Kidney tubule cell (primary cell): ENCODE measurements at regions not wholly inside any gene's neighbourhood (a gene's known extent, or its start where the extent isn't known, plus 50 kb on each side); places are given as distances from the start of the nearest gene placed in this dataset.
"Not testable (repeated sequence)": the region's sequence is repeated elsewhere in the genome, so short reads cannot be mapped to it uniquely, and the experiment has no call there.

ENCODE experiments used
- DNase-seq: peaks from one replicate; pipeline ENCODE4 v3.0.0-alpha.2; 2018; ENCODE audit warnings: low spot score

DNA sequence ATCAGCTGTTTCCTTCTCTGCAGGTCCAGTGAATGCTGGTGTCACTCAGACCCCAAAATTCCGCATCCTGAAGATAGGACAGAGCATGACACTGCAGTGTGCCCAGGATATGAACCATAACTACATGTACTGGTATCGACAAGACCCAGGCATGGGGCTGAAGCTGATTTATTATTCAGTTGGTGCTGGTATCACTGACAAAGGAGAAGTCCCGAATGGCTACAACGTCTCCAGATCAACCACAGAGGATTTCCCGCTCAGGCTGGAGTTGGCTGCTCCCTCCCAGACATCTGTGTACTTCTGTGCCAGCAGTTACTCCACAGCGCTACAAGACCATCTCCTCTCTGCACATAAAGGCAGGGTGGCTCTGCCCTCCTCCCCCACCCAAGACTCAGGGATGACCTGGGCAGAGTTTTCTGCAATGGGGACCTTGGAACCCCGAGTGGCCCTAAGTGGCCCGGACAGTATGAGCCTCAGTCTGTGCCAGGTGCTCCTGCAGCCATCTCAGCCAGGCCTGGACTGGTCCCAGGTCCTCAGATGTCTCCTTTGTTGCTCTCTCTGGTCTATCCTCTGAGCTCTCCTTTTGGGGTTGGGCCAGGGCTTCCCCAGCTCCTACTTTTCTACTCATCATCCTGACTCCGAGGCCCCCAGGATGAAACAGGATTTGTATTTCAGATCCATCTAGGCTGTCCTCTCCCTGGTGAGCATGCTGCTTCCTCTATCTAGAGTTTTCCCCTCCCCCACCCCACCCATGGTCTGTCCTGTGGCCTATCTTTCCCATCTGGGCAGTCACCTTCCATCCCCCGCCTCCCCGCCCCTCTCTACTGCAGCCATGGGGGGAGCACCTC is 212.1 kb upstream of the PRSS58 start:
- DNase-seq, result no peak

DNA sequence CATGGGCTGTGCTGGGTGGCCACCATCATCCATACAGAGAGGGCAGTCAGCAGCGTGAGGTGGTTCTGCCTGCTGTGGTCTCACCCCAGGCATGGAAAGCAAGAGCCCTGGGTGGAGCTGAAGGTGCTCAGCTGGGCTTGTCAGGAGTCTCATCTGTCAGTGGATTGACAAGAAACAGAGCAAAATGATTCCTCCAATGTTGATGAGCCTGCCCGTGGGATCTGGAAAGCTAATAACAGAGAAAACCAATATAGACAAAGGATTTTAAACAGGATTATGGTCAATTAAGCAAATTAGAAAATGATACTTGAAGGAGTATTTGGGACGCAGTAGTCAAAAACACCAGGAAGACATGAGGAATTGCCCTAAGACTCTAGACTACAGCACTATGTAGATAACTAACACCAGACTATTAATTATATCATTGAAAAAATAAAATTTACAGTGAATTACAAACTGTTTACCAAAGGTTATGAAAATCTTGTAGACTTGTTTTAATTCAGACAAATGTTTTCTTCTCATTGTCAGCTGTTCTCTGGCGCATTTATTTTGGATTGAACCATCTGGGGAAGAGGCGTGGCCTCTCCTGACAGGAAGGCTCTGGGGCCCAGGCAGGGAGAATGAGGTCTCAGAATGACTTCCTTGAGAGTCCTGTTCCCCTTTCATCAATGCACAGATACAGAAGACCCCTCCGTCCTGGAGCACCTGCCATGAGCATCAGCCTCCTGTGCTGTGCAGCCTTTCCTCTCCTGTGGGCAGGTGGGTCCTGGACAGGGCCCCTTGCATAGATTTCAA is 211.2 kb upstream of the PRSS58 start:
- no peak for DNase-seq

DNA sequence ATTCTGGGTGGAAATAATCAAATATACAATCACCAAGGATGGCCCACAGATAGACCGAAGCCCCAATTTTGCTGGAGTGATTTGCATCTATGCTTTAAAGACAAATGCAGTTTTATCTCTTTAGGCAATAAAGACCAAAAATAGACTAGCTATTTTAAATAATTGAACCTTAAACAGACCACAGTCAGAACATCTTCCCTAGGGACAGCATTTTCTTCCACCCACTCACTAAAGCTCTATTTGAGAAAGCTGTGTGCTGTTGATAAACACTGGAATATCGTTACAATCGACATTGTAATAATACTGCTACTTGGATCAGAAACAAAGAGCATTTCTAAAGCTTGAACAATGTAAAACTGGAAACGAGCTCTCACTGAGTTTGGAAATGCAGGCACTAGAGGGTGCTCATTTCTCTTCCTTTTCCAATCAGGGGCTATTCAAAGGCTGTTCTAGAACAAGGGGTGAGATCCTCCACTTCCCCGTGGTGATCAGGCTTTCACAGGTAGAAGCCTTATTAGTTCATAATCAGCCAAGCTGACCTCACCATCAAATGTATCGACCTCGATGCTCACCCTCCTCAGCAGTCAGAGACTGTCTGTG is 209.3 kb upstream of the PRSS58 start:
- not testable (repeated sequence) for DNase-seq

DNA sequence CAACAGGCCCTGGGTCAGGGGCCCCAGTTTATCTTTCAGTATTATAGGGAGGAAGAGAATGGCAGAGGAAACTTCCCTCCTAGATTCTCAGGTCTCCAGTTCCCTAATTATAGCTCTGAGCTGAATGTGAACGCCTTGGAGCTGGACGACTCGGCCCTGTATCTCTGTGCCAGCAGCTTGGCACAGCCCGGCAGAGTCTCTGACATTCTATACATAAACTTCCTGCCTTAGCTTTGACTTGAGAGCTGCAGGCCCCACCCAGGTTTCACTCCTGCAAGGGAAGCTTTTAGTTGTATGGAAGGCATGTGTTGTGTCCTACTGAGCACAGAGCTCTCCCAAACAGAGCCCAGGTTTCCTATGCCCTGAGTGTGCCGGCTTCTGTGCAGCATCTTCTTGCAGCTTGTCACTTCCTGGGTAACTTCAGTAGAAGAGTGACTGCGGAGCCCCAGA is 205.6 kb upstream of the PRSS58 start:
- no peak for DNase-seq

DNA sequence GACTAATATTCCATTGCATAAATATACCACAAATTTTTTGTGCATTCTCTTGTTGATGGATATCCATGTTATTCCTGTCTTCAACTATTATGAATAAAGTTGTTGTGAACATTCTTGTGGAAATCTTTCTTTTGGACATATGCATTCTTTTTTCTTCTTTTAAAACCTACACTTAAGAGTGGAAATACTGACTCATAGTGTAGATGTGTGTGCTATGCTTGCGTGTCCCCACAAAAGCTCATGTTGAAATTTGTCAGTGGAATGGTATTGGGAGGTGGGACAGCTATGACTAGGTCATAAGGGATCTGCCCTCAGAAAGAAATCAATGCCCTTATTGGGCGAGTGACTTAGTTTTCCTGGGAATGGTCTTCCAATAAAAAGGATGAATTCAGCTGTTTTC is 203.6 kb upstream of the PRSS58 start:
- DNase-seq, result peak; percentile 26

DNA sequence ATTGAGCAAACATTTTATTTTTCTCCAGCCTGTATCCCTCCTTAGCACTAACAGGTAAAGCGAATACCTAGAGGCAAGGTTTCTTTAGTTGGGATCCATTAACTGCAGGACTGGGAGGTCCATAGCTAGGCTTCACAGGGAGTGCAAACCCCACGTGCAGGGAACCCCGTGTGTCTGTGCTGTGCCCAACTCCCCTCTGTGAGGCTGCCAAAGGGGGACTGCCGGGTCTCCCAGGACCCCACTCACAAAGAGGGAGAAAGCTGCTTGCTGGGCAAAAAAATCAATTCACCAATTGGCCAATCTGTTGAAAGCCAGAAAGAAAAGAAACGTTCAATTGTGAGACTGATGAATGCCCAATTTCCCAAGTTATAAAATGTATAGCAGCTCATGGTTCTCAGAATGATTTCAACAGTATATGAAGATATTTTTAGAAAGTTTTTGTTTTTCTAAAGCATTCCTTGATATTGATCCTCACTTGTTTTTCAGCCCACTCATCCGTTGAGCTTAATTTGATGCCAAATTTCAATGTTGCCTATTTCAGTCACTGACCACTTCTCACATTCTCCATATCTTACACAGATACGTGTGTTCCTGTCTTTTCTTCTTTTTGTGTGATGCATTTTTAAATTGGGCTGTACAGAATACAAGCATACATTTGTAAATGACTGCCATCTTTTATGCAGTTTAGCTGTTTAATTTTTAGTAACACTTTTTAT is 202.7 kb upstream of the PRSS58 start:
- DNase-seq, result no peak

DNA sequence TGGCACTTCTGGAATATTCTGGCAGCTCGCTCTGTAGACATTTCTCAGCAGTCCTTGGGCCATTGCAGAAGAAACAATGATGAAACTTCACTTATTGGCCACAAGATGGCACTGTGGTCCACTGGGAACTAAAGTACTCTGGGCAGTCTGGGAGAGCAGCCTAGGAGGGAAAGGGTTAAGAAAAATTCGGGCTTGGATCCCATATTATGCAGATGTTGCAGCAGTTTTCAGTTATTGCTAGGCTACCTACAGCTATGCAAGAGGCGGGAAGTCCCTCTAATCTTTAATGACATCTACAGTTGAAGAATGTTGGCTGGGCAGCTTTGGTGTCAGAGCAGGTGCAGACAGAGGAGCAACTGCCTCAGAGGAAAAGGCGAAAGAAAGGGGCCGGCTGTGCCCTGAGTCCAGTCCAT is 201.7 kb upstream of the PRSS58 start:
- peak; percentile 66 for DNase-seq

DNA sequence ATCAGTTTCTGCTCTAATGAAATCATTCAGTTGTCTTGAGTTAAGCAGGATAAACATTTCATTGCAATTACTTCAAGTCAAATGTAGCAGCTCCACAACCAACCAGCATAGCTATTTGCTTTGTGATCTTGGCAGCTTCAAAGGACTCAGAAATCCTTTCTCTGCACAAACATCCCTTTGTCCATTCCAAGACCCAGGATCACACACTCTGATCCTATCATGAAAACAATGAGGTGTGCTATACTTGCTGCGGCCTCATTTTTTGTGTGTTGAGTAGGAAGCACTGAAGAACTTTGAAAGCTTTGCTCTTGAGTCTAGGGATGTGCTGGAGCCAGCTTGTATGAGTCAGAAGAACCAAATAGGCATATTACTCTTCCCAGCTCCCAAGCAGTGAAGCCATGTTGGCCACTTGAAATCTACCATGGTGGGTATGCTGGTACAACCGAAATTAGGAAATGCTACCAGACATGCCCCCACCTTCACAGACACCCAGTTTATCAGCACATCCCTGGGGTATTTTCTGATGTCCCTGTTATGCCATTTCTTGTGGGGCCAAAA is 199.4 kb upstream of the PRSS58 start:
- DNase-seq, result no peak

DNA sequence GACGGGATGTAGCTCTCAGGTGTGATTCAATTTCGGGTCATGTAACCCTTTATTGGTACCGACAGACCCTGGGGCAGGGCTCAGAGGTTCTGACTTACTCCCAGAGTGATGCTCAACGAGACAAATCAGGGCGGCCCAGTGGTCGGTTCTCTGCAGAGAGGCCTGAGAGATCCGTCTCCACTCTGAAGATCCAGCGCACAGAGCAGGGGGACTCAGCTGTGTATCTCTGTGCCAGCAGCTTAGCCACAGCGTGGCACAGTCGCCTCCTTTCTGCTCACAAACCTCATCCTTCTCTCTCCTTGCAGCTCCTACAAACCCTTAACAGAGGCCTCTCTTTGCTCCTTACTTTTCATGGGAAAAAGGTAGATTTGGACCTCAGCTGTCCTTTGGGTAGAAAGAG is 197.5 kb upstream of the PRSS58 start:
- DNase-seq, result peak; percentile 20

DNA sequence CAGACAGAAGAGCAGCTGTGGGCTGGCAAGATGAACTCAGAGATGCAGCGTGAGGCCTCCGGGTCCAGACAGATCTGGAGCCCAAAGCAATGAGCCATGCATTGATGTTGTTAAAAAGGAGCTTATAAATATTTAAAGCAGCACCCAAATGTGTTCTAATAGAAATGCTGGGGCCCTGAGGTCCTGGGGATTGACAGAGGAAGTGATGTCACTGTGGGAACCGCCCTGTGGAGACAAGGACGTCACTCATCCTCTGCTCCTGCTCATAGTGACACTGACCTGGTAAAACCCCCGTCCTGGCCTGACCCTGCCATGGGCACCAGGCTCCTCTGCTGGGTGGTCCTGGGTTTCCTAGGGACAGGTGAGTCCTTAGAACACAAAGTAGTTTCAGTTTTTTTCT is 197.0 kb upstream of the PRSS58 start:
- DNase-seq, result no peak

DNA sequence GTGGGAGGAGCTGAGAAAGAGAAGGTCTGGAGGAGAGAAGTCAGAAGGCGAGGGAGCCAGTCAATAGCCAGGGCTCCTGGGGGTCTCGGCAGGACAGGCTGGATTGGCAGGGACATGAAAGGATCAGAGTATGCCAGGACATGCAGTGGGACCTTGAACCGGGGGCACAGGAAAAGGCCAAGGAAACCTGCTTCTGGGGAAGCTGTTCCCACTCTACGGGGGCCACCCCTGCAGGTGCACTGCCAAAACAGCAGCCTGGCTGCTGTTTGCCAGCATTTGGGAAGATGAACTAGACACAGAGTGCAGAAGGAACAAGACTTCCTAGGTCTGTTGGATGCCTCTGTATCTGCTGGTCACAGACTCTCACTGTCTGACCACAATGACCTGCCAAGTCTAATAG is 194.9 kb upstream of the PRSS58 start:
- DNase-seq, result no peak

DNA sequence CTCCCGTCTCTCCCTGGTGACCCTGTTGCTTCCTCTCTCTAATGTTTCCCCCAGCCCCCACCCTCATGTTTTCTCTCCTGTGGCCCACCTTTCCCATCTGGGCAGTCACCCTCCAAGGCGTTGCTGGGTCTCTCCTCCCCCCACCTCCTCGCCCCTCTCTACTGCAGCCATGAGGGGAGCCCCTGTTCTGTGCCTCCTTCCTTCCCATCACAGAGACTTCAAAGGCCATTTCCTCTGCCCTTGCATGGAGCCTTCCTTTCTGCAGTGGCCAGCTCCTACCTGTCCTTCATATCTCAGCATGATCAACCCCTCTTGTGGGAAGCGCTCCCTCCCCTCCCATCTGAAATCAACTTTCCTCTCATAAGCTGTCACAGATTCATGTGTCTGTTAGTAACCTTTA is 194.0 kb upstream of the PRSS58 start:
- no peak for DNase-seq

DNA sequence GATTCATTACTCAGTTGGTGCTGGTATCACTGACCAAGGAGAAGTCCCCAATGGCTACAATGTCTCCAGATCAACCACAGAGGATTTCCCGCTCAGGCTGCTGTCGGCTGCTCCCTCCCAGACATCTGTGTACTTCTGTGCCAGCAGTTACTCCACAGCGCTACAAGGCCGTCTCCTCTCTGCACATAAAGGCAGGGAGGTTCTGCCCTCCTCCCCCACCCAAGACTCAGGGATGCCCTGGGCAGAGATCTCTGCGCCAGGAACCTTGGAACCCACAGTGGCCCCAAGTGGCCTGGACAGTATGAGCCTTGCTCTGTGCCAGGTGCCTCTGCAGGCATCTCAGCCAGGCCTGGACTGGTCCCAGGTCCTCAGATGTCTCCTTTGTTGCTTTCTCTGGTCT is 193.4 kb upstream of the PRSS58 start:
- no peak for DNase-seq

DNA sequence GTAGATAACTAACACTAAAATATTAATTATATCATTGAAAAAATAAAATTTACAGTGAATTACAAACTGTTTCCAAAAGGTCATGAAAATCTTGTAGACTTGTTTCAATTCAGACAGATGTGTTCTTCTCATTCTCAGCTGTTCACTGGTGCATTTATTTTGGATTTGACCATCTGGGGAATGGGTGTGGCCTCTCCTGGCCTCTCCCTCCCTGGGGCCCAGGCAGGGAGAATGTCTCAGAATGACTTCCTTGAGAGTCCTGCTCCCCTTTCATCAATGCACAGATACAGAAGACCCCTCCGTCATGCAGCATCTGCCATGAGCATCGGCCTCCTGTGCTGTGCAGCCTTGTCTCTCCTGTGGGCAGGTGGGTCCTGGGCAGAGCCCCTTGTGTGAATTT is 192.8 kb upstream of the PRSS58 start:
- no peak for DNase-seq

DNA sequence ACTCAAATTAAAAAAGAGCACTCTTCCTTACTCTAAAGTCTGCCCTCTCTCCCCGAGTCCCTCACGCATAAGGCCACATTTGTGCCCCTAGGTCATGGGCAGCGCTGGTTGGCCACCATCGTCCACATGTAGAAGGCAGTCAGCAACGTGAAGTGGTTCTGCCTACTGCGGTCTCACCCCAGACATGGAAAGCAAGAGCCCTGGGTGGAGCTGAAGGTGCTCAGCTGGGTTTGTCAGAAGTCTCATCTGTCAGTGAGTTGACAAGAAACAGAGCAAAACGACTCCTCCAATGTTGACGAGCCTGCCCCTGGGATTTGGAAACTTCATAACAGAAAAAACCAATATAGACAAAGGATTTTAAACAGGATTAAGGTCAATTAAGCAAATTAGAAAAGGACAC is 192.3 kb upstream of the PRSS58 start:
- no peak for DNase-seq

DNA sequence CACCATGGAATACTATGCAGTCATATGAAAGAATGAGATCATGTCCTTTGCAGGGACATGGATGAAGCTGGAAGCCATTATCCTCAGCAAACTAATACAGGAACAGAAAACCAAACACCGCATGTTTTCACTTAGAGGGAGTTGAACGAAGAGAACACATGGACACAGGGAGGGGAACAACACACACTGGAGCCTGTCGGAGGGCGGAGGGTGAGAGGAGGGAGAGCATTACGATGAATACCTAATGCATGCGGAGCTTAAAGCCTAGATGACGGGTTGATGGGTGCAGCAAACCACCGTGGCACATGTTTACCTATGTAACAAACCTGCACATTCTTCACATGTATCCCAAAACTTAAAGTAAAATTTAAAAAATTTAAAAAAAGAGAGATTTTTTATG is 191.0 kb upstream of the PRSS58 start:
- not testable (repeated sequence) for DNase-seq

DNA sequence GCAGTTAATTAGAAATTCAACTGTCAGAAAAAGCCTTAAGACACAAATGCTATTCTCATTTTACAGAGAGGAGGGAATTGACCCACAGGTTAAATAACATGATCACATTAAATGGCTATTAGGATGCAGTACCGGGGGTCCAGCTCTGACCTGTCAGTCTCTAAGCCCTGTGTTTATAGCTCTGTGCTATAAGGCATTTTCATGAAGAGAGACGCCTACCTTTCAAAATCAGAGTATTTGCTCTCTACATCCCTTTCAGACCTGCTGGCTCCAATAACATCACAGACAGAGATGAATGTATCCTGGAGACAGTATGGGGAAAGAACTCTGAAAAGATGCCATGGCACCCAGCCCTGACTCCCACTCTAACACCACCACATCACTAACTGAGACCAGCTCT is 189.9 kb upstream of the PRSS58 start:
- DNase-seq, result no peak

DNA sequence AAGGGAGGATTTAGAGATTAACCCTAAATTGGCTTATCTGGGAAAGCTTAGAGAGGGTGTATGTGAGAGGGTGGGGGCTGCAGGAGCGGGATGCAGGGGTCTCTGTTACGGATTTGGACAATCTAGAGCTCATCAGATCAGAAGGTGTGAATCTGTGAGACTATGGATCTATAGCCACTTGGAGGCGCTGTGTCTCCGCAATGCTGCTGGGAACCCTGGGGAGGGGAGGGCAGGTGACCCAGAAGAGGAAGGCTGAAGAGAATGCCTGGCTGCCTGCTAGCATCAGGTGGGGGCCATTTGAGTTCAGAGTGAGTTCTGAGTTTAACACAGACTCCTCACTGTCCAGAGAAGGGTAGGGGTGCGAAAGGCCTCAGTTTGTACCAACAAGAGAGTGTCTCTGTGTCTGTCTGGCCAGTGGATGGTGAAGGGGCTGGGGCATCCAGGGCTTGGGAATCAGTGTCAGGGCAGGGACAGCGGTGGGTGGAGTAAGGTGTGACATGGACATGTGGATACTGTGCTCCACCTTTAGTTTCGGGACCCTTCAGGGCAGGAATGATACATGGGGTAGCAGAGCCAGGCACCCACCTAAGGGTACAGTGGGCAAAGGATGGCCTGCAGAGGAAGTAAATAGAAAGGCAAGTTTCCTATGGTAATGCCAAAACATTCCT is 187.3 kb upstream of the PRSS58 start:
- no peak for DNase-seq

DNA sequence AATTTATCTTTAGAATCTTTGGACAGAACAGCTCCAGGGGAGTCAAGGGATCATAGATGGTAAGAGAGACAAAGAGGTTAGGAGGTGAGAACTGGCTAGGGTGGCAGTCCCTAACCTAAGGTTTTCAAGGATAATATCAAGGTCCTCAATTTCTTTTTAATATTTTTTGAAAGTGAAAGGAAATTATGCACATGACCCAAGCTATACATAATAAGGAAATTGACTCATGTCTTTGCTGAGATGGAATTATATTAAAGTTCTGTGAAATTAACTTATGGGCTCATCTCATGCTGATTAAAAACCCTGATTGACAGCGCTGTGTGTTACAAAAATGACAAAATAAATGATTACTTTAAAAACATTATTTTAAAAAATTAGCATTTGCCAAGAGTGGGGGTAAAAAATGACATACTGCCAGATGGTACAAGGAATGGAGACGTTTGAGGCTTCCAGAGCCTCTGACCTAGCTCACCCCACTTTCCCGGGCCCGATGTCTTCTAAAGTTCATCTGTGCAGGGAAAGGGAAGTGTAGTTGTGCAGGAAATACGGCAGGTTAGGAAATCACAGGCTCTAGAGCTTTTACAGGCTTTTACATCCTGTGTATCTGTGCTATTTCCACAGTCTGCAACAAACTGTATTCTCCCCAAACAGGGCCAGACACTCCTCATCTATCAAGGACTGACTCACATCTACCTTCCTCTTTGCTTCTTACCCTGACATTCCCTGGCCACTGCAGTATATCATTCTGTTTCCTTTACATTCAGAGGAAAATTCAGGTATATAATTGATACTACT is 185.6 kb upstream of the PRSS58 start:
- no peak for DNase-seq

DNA sequence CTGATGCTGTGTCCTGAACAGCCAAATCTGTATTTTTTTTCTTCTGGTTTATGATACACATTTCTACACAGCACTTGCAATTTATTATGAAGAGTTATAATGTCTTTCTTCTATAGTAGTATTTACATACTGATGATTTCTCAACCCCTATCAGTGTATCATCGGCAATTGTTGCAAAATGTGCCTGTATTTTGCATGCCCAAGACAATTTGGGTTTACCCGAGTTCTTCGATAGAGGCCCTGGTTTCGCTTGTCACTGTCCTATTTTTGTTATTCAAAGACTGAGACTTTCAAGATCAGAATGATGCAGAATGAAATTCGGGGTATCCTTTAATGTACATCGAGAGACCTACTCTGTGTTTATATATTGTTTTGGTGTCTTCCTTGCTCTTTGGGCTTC is 184.5 kb upstream of the PRSS58 start:
- DNase-seq, result no peak
